ENCODE measurements at regions not wholly inside any gene's neighbourhood (a gene's known extent, or its start where the extent isn't known, plus 50 kb on each side); places are given as distances from the start of the nearest gene placed in this dataset.
"Not testable (repeated sequence)": the region's sequence is repeated elsewhere in the genome, so short reads cannot be mapped to it uniquely, and the experiment has no call there.

DNA sequence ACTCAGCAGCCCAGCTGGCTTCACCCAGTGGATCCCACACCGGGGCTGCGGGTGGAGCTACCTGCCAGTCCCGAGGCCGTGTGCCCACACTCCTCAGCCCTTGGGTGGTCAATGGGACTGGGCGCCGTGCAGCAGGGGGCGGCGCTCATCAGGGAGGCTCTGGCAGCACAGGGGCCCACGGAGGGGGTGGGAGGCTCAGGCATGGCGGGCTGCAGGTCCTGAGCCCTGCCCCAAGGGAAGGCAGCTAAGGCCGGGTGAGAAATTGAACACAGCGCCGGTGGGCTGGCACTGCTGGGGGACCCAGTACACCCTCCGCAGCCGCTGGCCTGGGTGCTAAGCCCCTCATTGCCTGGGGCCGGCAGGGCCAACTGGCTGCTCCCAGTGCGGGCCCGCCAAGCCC, 1017.1 kb upstream of the FLRT2 start:
- not testable (repeated sequence) for H3K14ac ChIP-seq (ENCODE audit: low read length); H3K36me3 ChIP-seq (ENCODE audit: control insufficient read depth in 1 of 2, insufficient read depth in 2 of 2, low read length in 2 of 2); H3K4me1 ChIP-seq (ENCODE audit: control insufficient read depth in 1 of 2, insufficient read depth in 2 of 2, low read length in 2 of 2); H2AK5ac ChIP-seq (ENCODE audit: low read length); H3K27ac ChIP-seq (ENCODE audit: low read depth, low read length); H2AFZ ChIP-seq (ENCODE audit: insufficient read depth, low read length, poor library complexity); H2BK120ac ChIP-seq (ENCODE audit: insufficient read depth, low read length, poor library complexity); H3K79me1 ChIP-seq (ENCODE audit: low read length); H3K9ac ChIP-seq (ENCODE audit: low read length); H4K12ac ChIP-seq (ENCODE audit: low read depth, low read length); H3K4me2 ChIP-seq (ENCODE audit: low read length); DNase-seq; H2BK5ac ChIP-seq (ENCODE audit: low read depth, low read length, poor library complexity); H3K18ac ChIP-seq (ENCODE audit: low read length); H3K27me3 ChIP-seq (ENCODE audit: insufficient read depth, low read length); H3K23ac ChIP-seq (ENCODE audit: low read length); H4K91ac ChIP-seq (ENCODE audit: low read depth, low read length); H3K9me3 ChIP-seq (ENCODE audit: insufficient read depth, low read depth, low read length); H3K4ac ChIP-seq (ENCODE audit: low read depth, low read length); H3K4me3 ChIP-seq (ENCODE audit: low read depth, low read length); H4K8ac ChIP-seq (ENCODE audit: low read depth, low read length); H3K79me2 ChIP-seq (ENCODE audit: control insufficient read depth, insufficient read depth, low read length, poor library complexity); H2BK12ac ChIP-seq (ENCODE audit: low read length)
- WGBS (ENCODE audit: extremely low coverage, insufficient coverage, insufficient read length), result no CpG with 5 or more reads among the region's 18 CpGs

DNA sequence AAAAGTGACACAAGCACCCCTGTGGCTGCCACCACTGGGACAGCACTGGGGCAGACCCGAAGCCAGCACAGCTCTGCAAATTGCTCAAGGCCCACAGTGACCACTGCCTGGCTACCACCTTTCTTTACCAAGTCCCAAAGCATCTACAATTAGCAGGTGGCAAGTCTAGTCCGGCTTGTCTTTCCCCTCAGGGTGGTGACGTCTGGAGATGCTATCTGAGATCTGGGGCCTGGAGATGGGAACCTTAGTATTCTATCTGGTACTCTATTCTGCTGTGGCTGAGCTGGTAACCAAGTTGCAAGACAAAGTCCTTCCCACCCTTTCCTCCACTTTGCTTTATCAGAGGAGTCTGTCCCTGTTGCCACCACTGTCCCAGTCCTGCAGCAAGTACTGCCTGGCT, 1010.1 kb upstream of the FLRT2 start:
- Histone ChIP-seq H4K12ac (ENCODE audit: low read depth, low read length) (no peak overlapping the region), H2AFZ (ENCODE audit: insufficient read depth, low read length, poor library complexity) (no peak overlapping the region), H2BK120ac (ENCODE audit: insufficient read depth, low read length, poor library complexity) (no peak overlapping the region), H2AK5ac (ENCODE audit: low read length) (no peak overlapping the region), H4K91ac (ENCODE audit: low read depth, low read length) (no peak overlapping the region), H3K79me2 (ENCODE audit: control insufficient read depth, insufficient read depth, low read length, poor library complexity) (no peaks in the 10 kb centered on the region), H3K4ac (ENCODE audit: low read depth, low read length) (no peak overlapping the region), H3K27me3 (ENCODE audit: insufficient read depth, low read length) (no peaks in the 10 kb centered on the region), H3K27ac (ENCODE audit: low read depth, low read length) (no peak overlapping the region), H3K36me3 (ENCODE audit: control insufficient read depth in 1 of 2, insufficient read depth in 2 of 2, low read length in 2 of 2) (no peaks in the 10 kb centered on the region), H2BK12ac (ENCODE audit: low read length) (no peak overlapping the region), H3K18ac (ENCODE audit: low read length) (no peak overlapping the region), H3K4me1 (ENCODE audit: control insufficient read depth in 1 of 2, insufficient read depth in 2 of 2, low read length in 2 of 2) (peaks cover 12 to 15% of the 10 kb centered on the region in 2 experiments), H2BK5ac (ENCODE audit: low read depth, low read length, poor library complexity) (no peak overlapping the region), H3K14ac (ENCODE audit: low read length) (no peak overlapping the region), H3K23ac (ENCODE audit: low read length) (no peak overlapping the region), H3K4me3 (ENCODE audit: low read depth, low read length) (no peak overlapping the region), H3K9ac (ENCODE audit: low read length) (no peak overlapping the region), H3K4me2 (ENCODE audit: low read length) (no peak overlapping the region), H4K8ac (ENCODE audit: low read depth, low read length) (no peak overlapping the region), H3K79me1 (ENCODE audit: low read length) (peaks cover 6% of the 10 kb centered on the region), H3K9me3 (ENCODE audit: insufficient read depth, low read depth, low read length) (no peaks in the 10 kb centered on the region)
- WGBS (ENCODE audit: extremely low coverage, insufficient coverage, insufficient read length), result no CpG with 5 or more reads among the region's 3 CpGs
- DNase-seq, result no peak

DNA sequence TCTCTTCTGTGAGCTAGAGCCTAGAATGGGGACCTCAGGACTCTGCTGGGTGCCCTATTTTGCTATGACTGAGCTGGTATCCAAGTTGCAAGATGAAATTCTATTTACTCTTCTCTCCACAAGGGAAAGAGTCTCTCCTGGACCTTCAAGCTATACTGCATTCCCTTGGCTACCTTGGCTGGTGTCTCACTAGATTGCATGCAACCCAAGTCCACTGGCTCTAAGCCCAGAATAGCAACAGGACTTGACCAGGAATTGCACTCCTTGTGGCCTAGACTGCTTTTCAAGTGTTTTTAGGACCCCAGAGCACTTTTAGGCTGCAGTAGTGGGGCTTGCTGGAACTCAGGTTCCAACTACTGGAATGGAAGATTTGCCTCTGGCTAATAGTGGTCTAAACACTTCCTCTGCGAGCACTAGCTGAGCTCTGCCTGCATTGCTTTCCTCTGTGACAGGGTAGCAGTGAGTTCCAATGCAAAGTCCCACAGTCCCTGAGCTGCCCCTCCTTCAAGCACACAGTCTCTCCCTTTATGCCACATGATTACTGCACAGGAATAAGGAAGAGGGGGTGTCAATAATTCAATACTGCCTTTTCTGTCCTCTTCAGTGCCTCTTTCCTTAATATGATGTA, 1009.1 kb upstream of the FLRT2 start:
- DNase-seq, result no peak
- H2BK120ac ChIP-seq (ENCODE audit: insufficient read depth, low read length, poor library complexity), result no peak overlapping the region
- no peak overlapping the region for H4K12ac ChIP-seq (ENCODE audit: low read depth, low read length)
- peaks cover 6% of the 10 kb centered on the region for H3K79me1 ChIP-seq (ENCODE audit: low read length)
- H3K4ac ChIP-seq (ENCODE audit: low read depth, low read length), result no peak overlapping the region
- H3K14ac ChIP-seq (ENCODE audit: low read length), result no peak overlapping the region
- no CpG with 5 or more reads among the region's 1 CpG for WGBS (ENCODE audit: extremely low coverage, insufficient coverage, insufficient read length)
- no peaks in the 10 kb centered on the region for H3K9me3 ChIP-seq (ENCODE audit: insufficient read depth, low read depth, low read length)
- peaks cover 12 to 15% of the 10 kb centered on the region in 2 experiments for H3K4me1 ChIP-seq (ENCODE audit: control insufficient read depth in 1 of 2, insufficient read depth in 2 of 2, low read length in 2 of 2)
- H3K9ac ChIP-seq (ENCODE audit: low read length), result no peak overlapping the region
- no peaks in the 10 kb centered on the region for H3K36me3 ChIP-seq (ENCODE audit: control insufficient read depth in 1 of 2, insufficient read depth in 2 of 2, low read length in 2 of 2)
- no peak overlapping the region for H3K27ac ChIP-seq (ENCODE audit: low read depth, low read length)
- no peak overlapping the region for H3K4me3 ChIP-seq (ENCODE audit: low read depth, low read length)
- H4K8ac ChIP-seq (ENCODE audit: low read depth, low read length), result no peak overlapping the region
- no peak overlapping the region for H2AFZ ChIP-seq (ENCODE audit: insufficient read depth, low read length, poor library complexity)
- H3K18ac ChIP-seq (ENCODE audit: low read length), result no peak overlapping the region
- H3K4me2 ChIP-seq (ENCODE audit: low read length), result no peak overlapping the region
- H2AK5ac ChIP-seq (ENCODE audit: low read length), result no peak overlapping the region
- H2BK12ac ChIP-seq (ENCODE audit: low read length), result no peak overlapping the region
- H2BK5ac ChIP-seq (ENCODE audit: low read depth, low read length, poor library complexity), result no peak overlapping the region
- no peaks in the 10 kb centered on the region for H3K27me3 ChIP-seq (ENCODE audit: insufficient read depth, low read length)
- no peaks in the 10 kb centered on the region for H3K79me2 ChIP-seq (ENCODE audit: control insufficient read depth, insufficient read depth, low read length, poor library complexity)
- H3K23ac ChIP-seq (ENCODE audit: low read length), result no peak overlapping the region
- peak overlapping the region; percentile 28 for H4K91ac ChIP-seq (ENCODE audit: low read depth, low read length)

DNA sequence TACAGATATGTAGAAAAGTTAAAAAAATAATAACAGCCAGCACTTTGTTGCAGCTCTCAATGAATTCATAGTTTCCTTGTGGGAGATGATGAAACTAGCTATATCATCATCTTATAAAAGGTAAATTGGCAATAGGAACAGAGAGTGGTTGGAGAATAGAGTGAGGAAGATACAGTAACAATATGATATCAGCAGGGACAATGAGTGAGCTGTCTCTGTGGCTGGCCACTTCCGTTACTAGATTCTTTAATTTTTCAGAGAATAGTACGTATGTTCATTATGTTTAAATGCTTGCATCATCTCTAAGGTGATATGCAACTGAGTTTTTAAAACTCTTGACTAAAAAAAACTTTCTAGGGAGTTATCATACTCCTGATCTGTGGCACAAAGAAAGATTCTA, 1006.2 kb upstream of the FLRT2 start:
- WGBS (ENCODE audit: extremely low coverage, insufficient coverage, insufficient read length), result no CpG with 5 or more reads among the region's 2 CpGs
- H3K18ac ChIP-seq (ENCODE audit: low read length), result no peak overlapping the region

More for the DNA sequence above, 1006.2 kb upstream of the FLRT2 start:
- Histone ChIP-seq H3K14ac (ENCODE audit: low read length) (no peak overlapping the region), H2BK12ac (ENCODE audit: low read length) (no peak overlapping the region), H3K79me1 (ENCODE audit: low read length) (peaks cover 6% of the 10 kb centered on the region), H3K4me2 (ENCODE audit: low read length) (no peak overlapping the region), H2AK5ac (ENCODE audit: low read length) (no peak overlapping the region), H3K4me1 (ENCODE audit: control insufficient read depth in 1 of 2, insufficient read depth in 2 of 2, low read length in 2 of 2) (peaks cover 12 to 15% of the 10 kb centered on the region in 2 experiments), H4K91ac (ENCODE audit: low read depth, low read length) (no peak overlapping the region), H3K79me2 (ENCODE audit: control insufficient read depth, insufficient read depth, low read length, poor library complexity) (no peaks in the 10 kb centered on the region), H2BK120ac (ENCODE audit: insufficient read depth, low read length, poor library complexity) (no peak overlapping the region), H4K8ac (ENCODE audit: low read depth, low read length) (no peak overlapping the region), H3K4me3 (ENCODE audit: low read depth, low read length) (no peak overlapping the region), H3K9me3 (ENCODE audit: insufficient read depth, low read depth, low read length) (no peaks in the 10 kb centered on the region), H3K27ac (ENCODE audit: low read depth, low read length) (no peak overlapping the region), H2AFZ (ENCODE audit: insufficient read depth, low read length, poor library complexity) (no peak overlapping the region), H3K27me3 (ENCODE audit: insufficient read depth, low read length) (no peaks in the 10 kb centered on the region), H3K36me3 (ENCODE audit: control insufficient read depth in 1 of 2, insufficient read depth in 2 of 2, low read length in 2 of 2) (no peaks in the 10 kb centered on the region), H3K23ac (ENCODE audit: low read length) (no peak overlapping the region), H2BK5ac (ENCODE audit: low read depth, low read length, poor library complexity) (no peak overlapping the region), H3K4ac (ENCODE audit: low read depth, low read length) (no peak overlapping the region), H3K9ac (ENCODE audit: low read length) (no peak overlapping the region), H4K12ac (ENCODE audit: low read depth, low read length) (no peak overlapping the region)
- no peak for DNase-seq
